ENCODE measurements at regions not wholly inside any gene's neighbourhood (a gene's known extent, or its start where the extent isn't known, plus 50 kb on each side); places are given as distances from the start of the nearest gene placed in this dataset.

DNA sequence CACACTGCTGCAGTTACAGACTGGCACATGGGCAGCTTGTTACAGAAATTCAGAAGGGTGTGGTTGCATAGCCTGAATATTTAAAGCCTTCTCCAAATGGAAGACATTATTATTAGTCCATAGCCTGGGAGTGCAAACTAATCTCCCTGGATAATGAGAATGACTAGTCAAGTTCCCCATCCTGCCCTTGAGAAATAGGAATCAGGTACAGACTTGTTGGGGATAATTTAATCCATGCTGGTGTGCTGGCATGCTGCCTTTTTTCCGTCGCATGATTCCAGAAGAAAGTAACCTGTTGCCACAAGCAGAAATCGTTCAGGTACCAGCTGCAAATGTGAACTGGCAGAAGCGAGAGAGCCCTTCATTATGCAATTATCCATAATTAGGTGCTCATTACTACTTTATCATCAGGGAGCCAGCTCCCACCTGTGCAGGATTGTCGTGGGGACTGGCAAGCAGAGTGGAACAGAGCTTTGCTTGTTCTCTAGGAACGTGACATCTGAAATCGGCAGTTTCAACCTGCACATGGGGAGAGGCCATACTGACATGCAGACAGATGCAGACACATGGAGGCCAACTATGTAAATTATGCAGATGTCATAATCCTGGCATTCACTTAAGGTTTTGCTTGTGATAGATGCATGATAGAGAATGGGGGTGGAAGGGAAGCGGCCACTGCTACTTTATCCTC lies 419.4 kb downstream of the PMP22 start:
- ATAC-seq (ENCODE audit: low read depth) (peak; percentile 92), DNase-seq (ENCODE audit: low spot score) (peak; percentile 80)
- Histone ChIP-seq H3K27me3 (ENCODE audit: insufficient read depth, poor library complexity, severe bottlenecking) (no peaks in the 10 kb centered on the region), H3K4me3 (ENCODE audit: severe bottlenecking) (no peak overlapping the region), H3K9me3 (ENCODE audit: severe bottlenecking) (no peaks in the 10 kb centered on the region), H3K27ac (ENCODE audit: poor library complexity, severe bottlenecking) (peak overlapping the region; percentile 95), H3K36me3 (ENCODE audit: low read depth) (no peaks in the 10 kb centered on the region), H3K4me1 (ENCODE audit: insufficient read depth, poor library complexity, severe bottlenecking) (peaks cover 42% of the 10 kb centered on the region)
- TF ChIP-seq, protein P1, sequence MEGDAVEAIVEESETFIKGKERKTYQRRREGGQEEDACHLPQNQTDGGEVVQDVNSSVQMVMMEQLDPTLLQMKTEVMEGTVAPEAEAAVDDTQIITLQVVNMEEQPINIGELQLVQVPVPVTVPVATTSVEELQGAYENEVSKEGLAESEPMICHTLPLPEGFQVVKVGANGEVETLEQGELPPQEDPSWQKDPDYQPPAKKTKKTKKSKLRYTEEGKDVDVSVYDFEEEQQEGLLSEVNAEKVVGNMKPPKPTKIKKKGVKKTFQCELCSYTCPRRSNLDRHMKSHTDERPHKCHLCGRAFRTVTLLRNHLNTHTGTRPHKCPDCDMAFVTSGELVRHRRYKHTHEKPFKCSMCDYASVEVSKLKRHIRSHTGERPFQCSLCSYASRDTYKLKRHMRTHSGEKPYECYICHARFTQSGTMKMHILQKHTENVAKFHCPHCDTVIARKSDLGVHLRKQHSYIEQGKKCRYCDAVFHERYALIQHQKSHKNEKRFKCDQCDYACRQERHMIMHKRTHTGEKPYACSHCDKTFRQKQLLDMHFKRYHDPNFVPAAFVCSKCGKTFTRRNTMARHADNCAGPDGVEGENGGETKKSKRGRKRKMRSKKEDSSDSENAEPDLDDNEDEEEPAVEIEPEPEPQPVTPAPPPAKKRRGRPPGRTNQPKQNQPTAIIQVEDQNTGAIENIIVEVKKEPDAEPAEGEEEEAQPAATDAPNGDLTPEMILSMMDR (IDR thresholded peaks at IDR 0.05; ENCODE audit: poor library complexity, severe bottlenecking): no peak

DNA sequence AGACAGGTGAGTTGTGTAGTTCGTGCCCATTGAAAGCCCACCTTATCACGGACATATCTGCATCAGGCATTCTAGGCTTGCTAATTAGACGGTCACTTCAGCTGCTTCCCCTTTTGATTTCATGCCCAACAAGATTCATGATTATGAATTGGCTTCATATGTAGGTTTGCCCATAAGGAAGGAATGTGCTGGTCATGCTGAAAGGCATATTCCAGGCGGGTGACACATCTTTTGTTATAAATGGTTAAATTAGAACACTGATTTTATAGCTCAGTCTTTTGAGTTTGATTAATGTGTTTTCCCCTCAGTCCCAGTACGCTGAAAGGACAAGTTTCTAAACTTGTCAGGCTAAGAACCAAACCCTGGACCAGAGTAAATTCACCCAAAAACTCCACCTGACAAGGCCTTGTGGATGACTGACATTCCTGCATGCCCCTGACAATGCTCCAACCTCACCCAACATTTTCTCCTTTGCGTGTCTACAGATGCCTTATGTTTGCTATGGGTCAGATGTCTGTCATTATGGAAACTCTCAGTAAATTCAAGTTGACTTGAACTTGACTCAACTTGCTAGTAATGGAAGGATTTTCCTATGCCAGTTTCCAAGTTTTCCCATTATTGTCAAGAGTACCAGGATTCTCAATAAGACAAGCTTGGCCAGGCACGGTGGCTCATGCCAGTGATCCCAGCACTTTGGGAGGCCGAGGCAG lies 421.9 kb downstream of the PMP22 start:
- ATAC-seq (ENCODE audit: low read depth) (peak; percentile 21; the same call in 2 of the 3 replicates), DNase-seq (ENCODE audit: low spot score) (no peak)
- Histone ChIP-seq H3K4me1 (ENCODE audit: insufficient read depth, poor library complexity, severe bottlenecking) (peaks cover 63% of the 10 kb centered on the region), H3K9me3 (ENCODE audit: severe bottlenecking) (no peaks in the 10 kb centered on the region), H3K36me3 (ENCODE audit: low read depth) (no peaks in the 10 kb centered on the region), H3K4me3 (ENCODE audit: severe bottlenecking) (no peak overlapping the region), H3K27me3 (ENCODE audit: insufficient read depth, poor library complexity, severe bottlenecking) (no peaks in the 10 kb centered on the region), H3K27ac (ENCODE audit: poor library complexity, severe bottlenecking) (peak overlapping the region; percentile 95)
- TF ChIP-seq, protein P1 (IDR thresholded peaks at IDR 0.05; ENCODE audit: poor library complexity, severe bottlenecking): no peak

DNA sequence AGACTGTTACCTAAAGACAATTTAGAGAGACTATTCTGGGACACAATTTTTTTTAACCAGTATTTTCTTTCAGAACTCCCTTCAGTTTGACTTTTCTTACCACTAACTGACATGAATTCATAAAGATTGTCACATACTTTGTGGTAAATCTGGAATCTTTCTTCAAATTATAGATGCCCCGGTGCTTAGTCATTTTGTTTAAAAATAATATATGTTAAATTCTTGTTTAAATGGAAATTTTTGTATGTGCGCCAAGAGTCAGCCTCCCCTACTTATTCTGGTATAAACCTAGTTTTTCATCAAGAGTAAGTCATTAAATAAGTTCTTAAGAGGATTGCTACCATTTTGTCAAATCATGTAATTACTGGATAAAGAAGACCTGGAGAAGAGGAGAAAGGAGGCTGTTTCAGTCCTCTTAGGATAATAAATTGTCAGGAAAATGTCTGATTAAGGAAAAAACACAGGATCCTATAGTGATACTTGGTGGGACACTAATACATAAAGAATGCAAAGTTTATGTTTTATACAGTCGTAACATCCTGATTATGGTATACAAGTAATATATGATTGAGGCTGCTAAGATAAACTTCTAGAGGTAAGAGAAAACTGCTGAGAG lies 424.4 kb downstream of the PMP22 start:
- peak; percentile 32 for ATAC-seq (ENCODE audit: low read depth)
- no peaks in the 10 kb centered on the region for H3K27me3 ChIP-seq (ENCODE audit: insufficient read depth, poor library complexity, severe bottlenecking)

DNA sequence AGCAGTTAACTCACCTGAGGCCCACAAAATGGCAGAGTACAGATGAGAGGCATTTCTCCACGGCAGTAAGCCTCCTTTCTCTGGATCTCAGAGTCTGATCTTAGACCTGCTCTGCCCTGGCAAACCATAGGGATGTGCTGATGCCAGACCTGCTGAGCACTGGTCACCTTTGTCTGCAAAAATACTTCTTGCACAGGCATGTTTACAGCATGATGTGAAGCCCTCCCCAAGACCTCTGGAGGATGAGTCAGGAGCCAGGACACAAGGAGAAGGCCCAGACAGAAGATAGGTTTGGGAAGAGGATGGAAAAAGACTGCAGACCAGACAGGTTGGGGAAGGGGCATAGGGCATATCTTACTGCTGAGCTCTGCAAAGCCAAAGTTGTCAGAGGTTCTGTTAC lies 426.6 kb downstream of the PMP22 start:
- TF ChIP-seq, protein P1 (IDR thresholded peaks at IDR 0.05; ENCODE audit: poor library complexity, severe bottlenecking): no peak
- peaks cover 39% of the 10 kb centered on the region for H3K4me1 ChIP-seq (ENCODE audit: insufficient read depth, poor library complexity, severe bottlenecking)
- H3K27ac ChIP-seq (ENCODE audit: poor library complexity, severe bottlenecking): peak overlapping the region; percentile 95
- no peak overlapping the region for H3K4me3 ChIP-seq (ENCODE audit: severe bottlenecking)
- H3K27me3 ChIP-seq (ENCODE audit: insufficient read depth, poor library complexity, severe bottlenecking): no peaks in the 10 kb centered on the region
- H3K9me3 ChIP-seq (ENCODE audit: severe bottlenecking): no peaks in the 10 kb centered on the region
- DNase-seq (ENCODE audit: low spot score) (no peak), ATAC-seq (ENCODE audit: low read depth) (peak; percentile 34; the same call in 2 of the 3 replicates)
- H3K36me3 ChIP-seq (ENCODE audit: low read depth): no peaks in the 10 kb centered on the region

More for the DNA sequence above, 424.4 kb downstream of the PMP22 start:
- TF ChIP-seq, protein P1 (IDR thresholded peaks at IDR 0.05; ENCODE audit: poor library complexity, severe bottlenecking): no peak
- peak overlapping the region; percentile 95 for H3K27ac ChIP-seq (ENCODE audit: poor library complexity, severe bottlenecking)
- DNase-seq (ENCODE audit: low spot score): no peak
- H3K36me3 ChIP-seq (ENCODE audit: low read depth): no peaks in the 10 kb centered on the region
- no peaks in the 10 kb centered on the region for H3K9me3 ChIP-seq (ENCODE audit: severe bottlenecking)
- peaks cover 52% of the 10 kb centered on the region for H3K4me1 ChIP-seq (ENCODE audit: insufficient read depth, poor library complexity, severe bottlenecking)
- no peak overlapping the region for H3K4me3 ChIP-seq (ENCODE audit: severe bottlenecking)

Measured in RWPE2 (cell line).